GM21526 (cell line): ENCODE measurements at regions not wholly inside any gene's neighbourhood (a gene's known extent, or its start where the extent isn't known, plus 50 kb on each side); places are given as distances from the start of the nearest gene placed in this dataset.

Experiments used
- ATAC-seq: cut with Tn5 transposase; IDR thresholded peaks from one replicate; pipeline ENCODE4 v1.9.1; 2021; ENCODE audit warnings: moderate library complexity; ENCODE audit not compliant: unreplicated experiment, low FRiP score

- ATAC-seq: no peak
Measured at GRCh38 chr3:8443829-8444791, 57.5 kb upstream of the LMCD1 start.

GRCh38 chr3:8444883-8445282 is 56.7 kb upstream of the LMCD1 start:
- no peak for ATAC-seq

GRCh38 chr3:8445861-8446260 is 55.8 kb upstream of the LMCD1 start:
- ATAC-seq: no peak

- ATAC-seq: no peak
Measured at GRCh38 chr3:8446845-8447244, 54.8 kb upstream of the LMCD1 start.

- no peak for ATAC-seq
Measured at GRCh38 chr3:8450618-8451017, 51.0 kb upstream of the LMCD1 start.

GRCh38 chr3:8451696-8452095 is 49.9 kb upstream of the LMCD1 start:
- no peak for ATAC-seq
